GM18907 (cell line): ENCODE measurements at regions not wholly inside any gene's neighbourhood (a gene's known extent, or its start where the extent isn't known, plus 50 kb on each side); places are given as distances from the start of the nearest gene placed in this dataset.

Source experiments
- ATAC-seq: cut with Tn5 transposase; IDR thresholded peaks from one replicate; pipeline ENCODE4 v1.9.1; 2021; ENCODE audit warnings: mild to moderate bottlenecking, moderate library complexity; ENCODE audit not compliant: unreplicated experiment

- no peak for ATAC-seq
Measured at GRCh38 chr7:72524037-72524436, 111.9 kb upstream of the CALN1 start.

- ATAC-seq, result no peak
Measured at GRCh38 chr7:72504061-72504706, 92.0 kb upstream of the CALN1 start.

- ATAC-seq, result no peak
Measured at GRCh38 chr7:72503644-72504043, 91.5 kb upstream of the CALN1 start.

GRCh38 chr7:72494807-72495206 lies 82.7 kb upstream of the CALN1 start:
- no peak for ATAC-seq

GRCh38 chr7:72493850-72494661 lies 81.9 kb upstream of the CALN1 start:
- ATAC-seq, result peak; percentile 46

- no peak for ATAC-seq
Measured at GRCh38 chr7:72492461-72493065, 80.4 kb upstream of the CALN1 start.

- no peak for ATAC-seq
Measured at GRCh38 chr7:72490301-72490700, 78.2 kb upstream of the CALN1 start.

- no peak for ATAC-seq
Measured at GRCh38 chr7:72481934-72482333, 69.8 kb upstream of the CALN1 start.

GRCh38 chr7:72476608-72477305 lies 64.6 kb upstream of the CALN1 start:
- no peak for ATAC-seq

GRCh38 chr7:72467237-72467636 lies 55.1 kb upstream of the CALN1 start:
- no peak for ATAC-seq

- no peak for ATAC-seq
Measured at GRCh38 chr7:72466797-72467196, 54.7 kb upstream of the CALN1 start.

GRCh38 chr7:72465521-72465920 lies 53.4 kb upstream of the CALN1 start:
- ATAC-seq, result no peak

GRCh38 chr7:72462311-72462710 lies 50.2 kb upstream of the CALN1 start:
- no peak for ATAC-seq
